ENCODE measurements at regions not wholly inside any gene's neighbourhood (a gene's known extent, or its start where the extent isn't known, plus 50 kb on each side); places are given as distances from the start of the nearest gene placed in this dataset.

GRCh38 chr3:139746481-139746880 is 68.7 kb upstream of the NMNAT3 start:
- TF ChIP-seq EP300 (IDR thresholded peaks at IDR 0.05; ENCODE audit: low read depth): no peak
- no peak for TF ChIP-seq CTCF (IDR thresholded peaks at IDR 0.05)
- no peak for TF ChIP-seq POLR2A (IDR thresholded peaks at IDR 0.05)
